GM12891 (cell line): ENCODE measurements at regions not wholly inside any gene's neighbourhood (a gene's known extent, or its start where the extent isn't known, plus 50 kb on each side); places are given as distances from the start of the nearest gene placed in this dataset.

ENCODE experiments used
- DNase-seq: peaks from one replicate; pipeline ENCODE4 v3.0.0; 2011; ENCODE audit warnings: low spot score; ENCODE audit not compliant: insufficient read length
- FAIRE-seq: peaks from 2 replicates; lab custom pipeline; 2011; peaks lifted over from hg19 to GRCh38; lab: Jason Lieb, UNC
- PAX5 ChIP-seq: IDR thresholded peaks from 2 replicates; pipeline ENCODE4 v1.6.1; 2011; ENCODE audit warnings: low read length, moderate library complexity, mild to moderate bottlenecking; ENCODE audit not compliant: insufficient read depth, severe bottlenecking
- POLR2A ChIP-seq: IDR thresholded peaks from 2 replicates; pipeline ENCODE4 v1.6.1; 2011; ENCODE audit warnings: low read depth, low read length, control low read depth
- POLR2AphosphoS5 ChIP-seq: IDR thresholded peaks from 2 replicates; pipeline ENCODE4 v1.6.1; 2011; ENCODE audit warnings: low read depth, low read length, control low read depth
- POU2F2 ChIP-seq: IDR thresholded peaks from 2 replicates; pipeline ENCODE4 v1.6.1; 2011; ENCODE audit warnings: low read depth, mild to moderate bottlenecking, control low read depth, low read length, moderate library complexity
- SPI1 ChIP-seq: IDR thresholded peaks from 2 replicates; pipeline ENCODE4 v1.6.1; 2011; ENCODE audit warnings: low read depth, low read length, control low read depth
- TAF1 ChIP-seq: IDR thresholded peaks from 2 replicates; pipeline ENCODE4 v1.6.1; 2011; ENCODE audit warnings: low read depth, low read length, control low read depth

DNA sequence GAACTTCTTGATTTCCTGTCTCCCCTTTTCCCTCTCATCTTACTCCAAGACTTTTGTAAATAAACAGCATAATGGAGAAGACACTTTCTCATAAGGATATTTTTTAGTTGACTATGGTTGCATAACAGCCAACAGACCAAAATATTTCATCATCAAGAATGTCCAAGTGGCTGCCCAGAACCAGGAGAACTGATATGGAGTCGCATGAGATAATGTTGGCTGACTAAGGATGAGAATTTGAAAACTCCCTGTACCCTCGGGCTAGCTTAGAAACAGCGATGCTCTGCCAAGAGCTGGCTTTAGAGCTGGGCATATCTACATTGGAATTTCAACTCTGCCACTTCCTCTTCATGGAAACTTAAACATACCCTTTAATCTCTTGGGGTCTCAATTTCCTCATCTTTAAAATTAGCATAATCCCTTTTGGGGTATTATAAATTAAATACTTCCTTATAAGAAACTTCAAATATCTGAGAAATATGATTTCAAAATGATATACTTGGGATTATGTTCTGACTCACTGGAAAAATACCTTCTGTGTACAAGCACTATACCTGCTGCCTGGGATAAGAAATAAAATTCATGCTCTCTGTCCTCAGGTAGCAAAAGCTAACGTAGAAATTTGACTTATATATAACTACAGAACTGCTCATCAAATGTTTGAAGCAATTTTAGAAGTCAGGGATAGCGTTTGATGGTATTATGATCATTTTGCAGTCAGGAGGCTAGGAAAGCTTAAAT lies 777.3 kb downstream of the LTN1 start:
- DNase-seq (no peak), FAIRE-seq (no peak)
- TF ChIP-seq PAX5 (no peak), SPI1 (no peak), POU2F2 (no peak), POLR2AphosphoS5 (no peak)

DNA sequence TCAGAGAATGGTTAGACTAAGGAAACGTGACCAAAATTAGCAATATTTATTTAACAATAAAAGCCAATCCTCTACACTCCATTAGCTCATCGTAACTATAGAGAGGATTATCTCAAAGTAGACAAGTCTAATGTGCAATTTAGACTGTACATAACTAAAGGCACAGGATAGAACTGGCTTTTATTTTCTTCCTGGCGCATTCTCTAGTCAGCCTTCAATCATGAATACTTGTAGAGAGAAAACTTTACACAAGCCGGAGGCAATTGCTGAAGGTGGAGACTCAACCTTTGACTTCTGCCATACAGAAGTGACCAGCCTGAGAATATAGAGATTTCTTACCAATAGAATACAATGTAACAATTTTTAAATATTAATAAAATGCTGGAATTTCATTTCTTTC lies 777.9 kb downstream of the LTN1 start:
- no peak for FAIRE-seq
- TF ChIP-seq PAX5: no peak
- no peak for TF ChIP-seq POU2F2
- TF ChIP-seq POLR2A: no peak
- TF ChIP-seq SPI1: no peak
- TF ChIP-seq POLR2AphosphoS5: no peak
- no peak for TF ChIP-seq TAF1
- DNase-seq: no peak

DNA sequence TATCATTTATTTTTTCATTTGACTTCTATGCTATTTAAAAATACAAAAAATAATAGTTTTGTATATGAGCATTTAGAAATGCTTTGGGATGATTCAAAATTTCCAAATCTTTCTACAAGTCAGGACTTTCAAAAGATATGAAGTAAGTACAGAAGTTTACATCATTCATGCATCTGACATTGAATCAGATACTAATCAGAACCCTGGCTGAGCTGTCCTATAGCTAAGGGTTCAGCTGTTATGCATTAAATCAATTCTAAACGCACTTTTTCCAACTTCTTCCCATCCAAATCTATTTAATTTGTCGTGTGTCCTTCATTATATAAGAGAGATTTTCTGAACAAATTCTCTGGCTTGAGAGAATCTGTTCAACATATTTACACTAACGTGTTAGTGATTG lies 779.4 kb downstream of the LTN1 start:
- TF ChIP-seq TAF1 (no peak), POU2F2 (no peak), SPI1 (no peak), PAX5 (no peak), POLR2AphosphoS5 (no peak), POLR2A (no peak)
- FAIRE-seq (no peak), DNase-seq (no peak)

DNA sequence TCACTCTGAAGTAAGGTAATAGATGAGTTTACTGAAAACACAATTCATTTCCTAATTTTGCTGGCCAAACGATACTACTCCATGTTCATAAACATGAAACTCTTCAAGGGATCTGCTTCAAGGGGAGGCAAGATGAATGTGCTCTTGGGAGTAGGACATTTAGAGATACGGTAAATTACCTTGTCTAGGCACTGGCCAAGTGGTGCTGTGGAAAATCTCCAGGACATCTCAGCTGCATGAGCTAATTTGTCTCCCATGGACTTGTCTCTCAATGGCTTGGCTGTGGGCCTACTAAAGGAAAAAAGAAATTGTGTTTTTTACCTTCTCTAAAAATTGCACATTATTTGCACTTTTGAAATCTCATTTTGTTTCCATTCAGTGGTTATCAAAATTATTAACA lies 780.6 kb downstream of the LTN1 start:
- TF ChIP-seq POLR2A (no peak), SPI1 (no peak), PAX5 (no peak), POLR2AphosphoS5 (no peak), POU2F2 (no peak), TAF1 (no peak)
- no peak for FAIRE-seq
- DNase-seq: no peak

DNA sequence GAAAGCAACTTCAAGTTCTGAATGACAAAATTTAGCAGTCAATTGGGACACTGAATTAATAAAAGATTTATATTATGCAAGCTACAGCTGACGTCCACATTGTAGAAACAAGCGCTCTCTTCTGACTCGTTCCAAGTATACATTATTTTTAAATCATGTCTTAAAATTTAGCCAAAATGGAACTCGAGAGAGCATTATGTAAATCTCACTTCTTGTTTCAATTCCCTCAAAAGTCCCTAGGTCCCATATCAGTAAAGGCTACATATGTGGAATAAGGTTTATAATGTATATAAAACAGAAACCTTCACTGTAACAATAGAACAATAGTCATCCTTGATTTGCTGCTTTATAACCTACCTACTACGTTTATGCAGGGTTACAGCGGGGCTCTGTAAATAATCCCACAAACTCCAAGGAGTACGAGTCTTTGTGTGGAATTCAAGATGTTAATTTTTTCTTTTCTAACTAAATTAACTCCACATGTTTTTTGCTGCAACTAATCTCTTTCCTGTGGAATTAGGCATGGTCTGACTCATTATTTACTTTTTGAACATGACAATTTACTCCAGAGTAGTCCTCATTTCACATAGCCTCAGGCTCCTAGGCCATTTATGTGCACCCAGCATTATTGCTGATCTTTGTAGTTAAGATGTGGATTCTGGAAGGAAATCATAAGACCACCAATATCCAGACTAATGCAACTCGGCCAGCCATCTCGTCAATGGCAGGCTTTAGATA lies 785.1 kb downstream of the LTN1 start:
- DNase-seq (no peak), FAIRE-seq (no peak)
- TF ChIP-seq POLR2AphosphoS5: no peak
- TF ChIP-seq PAX5: no peak
- TF ChIP-seq SPI1: no peak
- no peak for TF ChIP-seq POLR2A
- TF ChIP-seq POU2F2: no peak
- TF ChIP-seq TAF1: no peak

DNA sequence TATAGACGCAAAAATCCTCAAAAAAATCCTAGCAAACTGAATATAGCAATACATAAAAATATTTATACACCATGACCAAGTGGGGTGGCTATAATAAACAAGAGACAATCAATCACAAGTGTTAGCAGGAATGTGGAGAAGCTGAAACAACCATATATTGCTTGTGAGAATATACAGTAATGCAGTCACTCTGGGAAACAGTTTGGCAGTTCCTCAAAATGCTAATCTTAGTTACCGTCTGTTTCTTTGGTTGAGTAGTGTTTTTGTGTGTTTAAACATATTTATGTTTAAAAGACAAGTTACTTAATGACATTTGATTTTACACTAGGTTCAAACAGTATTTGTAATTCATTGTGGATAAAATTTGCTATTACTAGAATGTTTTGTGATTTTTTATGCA lies 792.0 kb downstream of the LTN1 start:
- TF ChIP-seq POLR2AphosphoS5 (no peak), PAX5 (no peak), POU2F2 (no peak), TAF1 (no peak), POLR2A (no peak), SPI1 (no peak)
- no peak for FAIRE-seq
- DNase-seq: no peak

DNA sequence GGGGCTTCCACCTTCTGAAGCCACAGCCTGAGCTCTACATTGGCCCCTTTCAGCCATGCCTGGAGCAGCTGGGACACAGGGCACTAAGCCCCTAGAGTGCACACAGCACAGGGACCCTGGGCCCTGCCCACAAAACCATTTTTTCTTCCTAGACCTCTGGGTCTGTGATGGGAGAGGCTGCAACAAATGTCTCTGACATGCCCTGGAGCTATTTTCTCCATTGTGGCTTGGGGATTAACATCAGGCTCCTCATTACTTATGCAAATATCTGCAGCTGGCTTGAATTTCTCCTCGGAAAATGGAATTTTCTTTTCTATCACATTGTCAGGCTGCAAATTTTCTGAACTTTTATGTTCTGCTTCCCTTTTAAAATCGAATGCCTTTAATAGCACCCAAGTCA lies 795.7 kb downstream of the LTN1 start:
- TF ChIP-seq PAX5 (no peak), POU2F2 (no peak), POLR2AphosphoS5 (no peak), SPI1 (no peak), POLR2A (no peak), TAF1 (no peak)
- DNase-seq: no peak
- FAIRE-seq: no peak

DNA sequence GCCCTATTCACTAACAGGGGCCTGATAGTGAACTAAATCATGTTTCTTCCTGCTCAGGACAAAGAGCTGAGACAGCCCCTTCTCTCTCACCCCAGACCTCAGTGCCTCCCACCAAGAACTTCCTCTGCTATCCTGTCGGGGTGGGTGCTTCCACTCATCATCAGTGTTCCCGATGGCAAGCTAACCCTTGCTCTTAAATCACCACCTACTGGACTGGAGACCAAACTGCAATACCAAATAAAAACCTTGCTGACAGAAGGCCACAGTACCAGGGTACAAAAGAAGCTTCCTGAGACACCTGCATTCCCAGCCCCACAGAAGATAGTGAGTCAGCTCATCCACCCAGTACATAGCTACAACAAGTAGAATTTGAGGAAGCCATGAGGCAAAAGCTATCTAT lies 799.5 kb downstream of the LTN1 start:
- TF ChIP-seq TAF1 (no peak), POU2F2 (no peak), POLR2AphosphoS5 (no peak), SPI1 (no peak), PAX5 (no peak), POLR2A (no peak)
- FAIRE-seq: no peak
- DNase-seq: no peak

DNA sequence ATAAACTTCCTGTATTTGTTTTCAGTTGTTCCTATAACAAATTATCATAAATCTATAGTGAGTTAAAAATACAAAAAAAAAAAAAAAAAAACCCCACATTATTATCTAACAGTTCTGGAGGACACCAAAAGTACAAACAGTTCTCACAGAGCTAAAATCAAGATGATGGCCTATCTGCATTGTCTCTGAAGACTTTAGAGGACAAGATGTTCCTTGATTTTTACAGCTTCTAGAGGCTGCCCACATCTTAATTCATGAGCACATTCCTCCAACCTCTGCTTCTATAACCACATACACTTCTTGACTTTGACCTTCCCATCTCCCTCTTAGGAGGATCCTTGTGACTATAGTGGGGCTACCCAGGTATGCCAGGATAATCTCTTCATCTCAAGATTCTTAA lies 806.1 kb downstream of the LTN1 start:
- DNase-seq (no peak), FAIRE-seq (no peak)
- TF ChIP-seq POU2F2 (no peak), TAF1 (no peak), POLR2A (no peak), PAX5 (no peak), SPI1 (no peak), POLR2AphosphoS5 (no peak)
